ENCODE measurements at regions not wholly inside any gene's neighbourhood (a gene's known extent, or its start where the extent isn't known, plus 50 kb on each side); places are given as distances from the start of the nearest gene placed in this dataset.

DNA sequence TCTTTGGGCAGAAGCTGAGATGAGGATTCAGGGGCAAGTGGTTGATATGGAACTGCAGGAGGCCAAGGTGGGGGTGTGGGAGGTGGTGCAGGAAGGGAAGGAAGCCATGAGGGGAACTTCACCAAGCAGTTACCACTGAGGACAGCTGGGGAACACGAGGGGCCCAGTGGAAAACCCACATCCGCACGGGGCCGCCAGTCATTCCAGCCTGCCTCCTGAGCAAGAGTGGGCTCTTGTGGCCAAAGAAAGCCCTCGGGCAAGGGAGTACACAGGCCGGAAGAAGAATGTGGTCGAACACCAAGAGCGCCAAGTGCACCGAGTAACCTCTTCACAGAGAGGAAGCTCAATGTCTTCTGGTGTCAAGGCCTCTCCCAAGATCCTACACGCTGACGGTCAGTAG is 252.2 kb upstream of the FOXN3 start:
- Histone ChIP-seq H3K4me2 (ENCODE audit: control insufficient read depth, insufficient read depth) (no peak overlapping the region), H3K4me3 (no peak overlapping the region), H4K20me1 (ENCODE audit: control insufficient read depth, insufficient read depth) (no peaks in the 10 kb centered on the region), H3K36me3 (ENCODE audit: control insufficient read depth in 2 of 2, insufficient read depth in 2 of 2, low read length in 1 of 2) (no peaks in the 10 kb centered on the region), H3K27me3 (replicated peaks in 1 of 2; ENCODE audit: control insufficient read depth in 2 of 2, insufficient read depth in 2 of 2, low read length in 1 of 2) (no peaks in the 10 kb centered on the region), H2AFZ (ENCODE audit: control insufficient read depth, low read depth, low read length) (peak overlapping the region; percentile 20; the same call in 1 of the 2 replicates), H3K9me3 (replicated peaks; ENCODE audit: control insufficient read depth, insufficient read depth, low read length) (no peaks in the 10 kb centered on the region; the same call in 2 of the 3 replicates), H3K27ac (ENCODE audit: control insufficient read depth, insufficient read depth) (no peak overlapping the region), H3K4me1 (ENCODE audit: control insufficient read depth, insufficient read depth, low read length) (no peaks in the 10 kb centered on the region; the same call in 1 of the 2 replicates), H3K79me2 (ENCODE audit: control insufficient read depth, insufficient read depth, low read length) (no peaks in the 10 kb centered on the region), H3K9ac (ENCODE audit: control insufficient read depth, insufficient read depth, low read length) (no peak overlapping the region)
- ChIA-PET POLR2A (no interaction called here), SMC1A (ENCODE audit: uncharacterized antibody, unreplicated experiment) (no interaction called here), RAD21 (ENCODE audit: unreplicated experiment) (no interaction called here), CTCF (interaction anchor here (0.7 kb wide), 2 partner anchors 160 to 1441 kb away, joined by 3 read pairs; no protein-coding TSS in a partner anchor)
- intact Hi-C loops (cut with micrococcal nuclease; ENCODE audit: unreplicated experiment), result no loop called here
- 54% methylated on average over 11 of the region's 11 CpGs for WGBS (ENCODE audit: insufficient coverage, insufficient replicate concordance, low lambda C conversion rate, missing lambda C conversion rate)
- FAIRE-seq (no peak), ATAC-seq (peak; percentile 33), DNase-seq (ENCODE audit: low read depth, low spot score) (no peak)
- in situ Hi-C loops (cut with MboI), result no loop called here
- no TSS peak for BruUV-seq (replicated peaks)
- peak; percentile 21; the same call in 1 of the 2 replicates for TF ChIP-seq RUNX3 (IDR thresholded peaks at IDR 0.05; ENCODE audit: low read length)
- TF ChIP-seq, protein P1, sequence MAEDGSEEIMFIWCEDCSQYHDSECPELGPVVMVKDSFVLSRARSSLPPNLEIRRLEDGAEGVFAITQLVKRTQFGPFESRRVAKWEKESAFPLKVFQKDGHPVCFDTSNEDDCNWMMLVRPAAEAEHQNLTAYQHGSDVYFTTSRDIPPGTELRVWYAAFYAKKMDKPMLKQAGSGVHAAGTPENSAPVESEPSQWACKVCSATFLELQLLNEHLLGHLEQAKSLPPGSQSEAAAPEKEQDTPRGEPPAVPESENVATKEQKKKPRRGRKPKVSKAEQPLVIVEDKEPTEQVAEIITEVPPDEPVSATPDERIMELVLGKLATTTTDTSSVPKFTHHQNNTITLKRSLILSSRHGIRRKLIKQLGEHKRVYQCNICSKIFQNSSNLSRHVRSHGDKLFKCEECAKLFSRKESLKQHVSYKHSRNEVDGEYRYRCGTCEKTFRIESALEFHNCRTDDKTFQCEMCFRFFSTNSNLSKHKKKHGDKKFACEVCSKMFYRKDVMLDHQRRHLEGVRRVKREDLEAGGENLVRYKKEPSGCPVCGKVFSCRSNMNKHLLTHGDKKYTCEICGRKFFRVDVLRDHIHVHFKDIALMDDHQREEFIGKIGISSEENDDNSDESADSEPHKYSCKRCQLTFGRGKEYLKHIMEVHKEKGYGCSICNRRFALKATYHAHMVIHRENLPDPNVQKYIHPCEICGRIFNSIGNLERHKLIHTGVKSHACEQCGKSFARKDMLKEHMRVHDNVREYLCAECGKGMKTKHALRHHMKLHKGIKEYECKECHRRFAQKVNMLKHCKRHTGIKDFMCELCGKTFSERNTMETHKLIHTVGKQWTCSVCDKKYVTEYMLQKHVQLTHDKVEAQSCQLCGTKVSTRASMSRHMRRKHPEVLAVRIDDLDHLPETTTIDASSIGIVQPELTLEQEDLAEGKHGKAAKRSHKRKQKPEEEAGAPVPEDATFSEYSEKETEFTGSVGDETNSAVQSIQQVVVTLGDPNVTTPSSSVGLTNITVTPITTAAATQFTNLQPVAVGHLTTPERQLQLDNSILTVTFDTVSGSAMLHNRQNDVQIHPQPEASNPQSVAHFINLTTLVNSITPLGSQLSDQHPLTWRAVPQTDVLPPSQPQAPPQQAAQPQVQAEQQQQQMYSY (CRISPR knock-in tag; IDR thresholded peaks at IDR 0.05), result no peak

DNA sequence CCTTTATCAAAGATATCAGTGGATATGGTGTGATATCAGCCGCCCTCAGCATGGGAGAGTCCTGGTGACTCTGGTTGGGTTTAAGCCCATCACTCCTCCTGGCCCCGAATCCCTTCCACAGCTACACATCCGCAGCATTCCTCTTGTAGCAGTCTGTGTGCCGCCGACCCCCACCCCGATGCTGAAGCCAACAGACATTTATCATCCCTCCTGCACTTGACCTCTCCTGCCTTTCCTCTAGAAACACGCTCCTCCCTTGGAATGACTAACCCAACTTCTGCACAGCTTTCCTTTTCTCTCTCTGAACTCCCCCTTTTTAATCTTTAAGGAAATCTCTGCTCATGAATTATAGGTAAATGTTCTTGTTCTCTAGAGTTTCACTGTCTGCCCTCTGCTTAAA is 250.9 kb upstream of the FOXN3 start:
- H3K27me3 ChIP-seq (replicated peaks in 1 of 2; ENCODE audit: control insufficient read depth in 2 of 2, insufficient read depth in 2 of 2, low read length in 1 of 2), result no peaks in the 10 kb centered on the region
- no peak overlapping the region for H2AFZ ChIP-seq (ENCODE audit: control insufficient read depth, low read depth, low read length)
- BruUV-seq (replicated peaks), result no TSS peak
- no peaks in the 10 kb centered on the region for H3K36me3 ChIP-seq (ENCODE audit: control insufficient read depth in 2 of 2, insufficient read depth in 2 of 2, low read length in 1 of 2)
- no peaks in the 10 kb centered on the region for H3K79me2 ChIP-seq (ENCODE audit: control insufficient read depth, insufficient read depth, low read length)
- ChIA-PET RAD21 (ENCODE audit: unreplicated experiment) (no interaction called here), SMC1A (ENCODE audit: uncharacterized antibody, unreplicated experiment) (interaction anchor here (1.3 kb wide), 1 partner anchor 26 kb away, joined by 3 read pairs; no protein-coding TSS in a partner anchor), POLR2A (interaction anchor here (0.5 kb wide), 1 partner anchor 36 kb away, joined by 3 read pairs; no protein-coding TSS in a partner anchor), CTCF (no interaction called here)
- no peak overlapping the region for H3K9ac ChIP-seq (ENCODE audit: control insufficient read depth, insufficient read depth, low read length)
- H3K4me2 ChIP-seq (ENCODE audit: control insufficient read depth, insufficient read depth), result no peak overlapping the region
- H4K20me1 ChIP-seq (ENCODE audit: control insufficient read depth, insufficient read depth), result no peaks in the 10 kb centered on the region
- no peak for ATAC-seq
- intact Hi-C loops (cut with micrococcal nuclease; ENCODE audit: unreplicated experiment), result no loop called here
- H3K4me3 ChIP-seq, result no peak overlapping the region
- no peak for DNase-seq (ENCODE audit: low read depth, low spot score)
- H3K27ac ChIP-seq (ENCODE audit: control insufficient read depth, insufficient read depth), result no peak overlapping the region
- in situ Hi-C loops (cut with MboI), result no loop called here
- WGBS (ENCODE audit: insufficient coverage, insufficient replicate concordance, low lambda C conversion rate, missing lambda C conversion rate), result 70% methylated on average over 7 of the region's 7 CpGs
- no peaks in the 10 kb centered on the region; the same call in 2 of the 3 replicates for H3K9me3 ChIP-seq (replicated peaks; ENCODE audit: control insufficient read depth, insufficient read depth, low read length)
- no peaks in the 10 kb centered on the region; the same call in 1 of the 2 replicates for H3K4me1 ChIP-seq (ENCODE audit: control insufficient read depth, insufficient read depth, low read length)
- no peak for FAIRE-seq
- TF ChIP-seq STAT1 (conservative IDR thresholded peaks at IDR 0.05), result no peak
- TF ChIP-seq HDAC2 (IDR thresholded peaks at IDR 0.05), result no peak
- TF ChIP-seq, protein P2, sequence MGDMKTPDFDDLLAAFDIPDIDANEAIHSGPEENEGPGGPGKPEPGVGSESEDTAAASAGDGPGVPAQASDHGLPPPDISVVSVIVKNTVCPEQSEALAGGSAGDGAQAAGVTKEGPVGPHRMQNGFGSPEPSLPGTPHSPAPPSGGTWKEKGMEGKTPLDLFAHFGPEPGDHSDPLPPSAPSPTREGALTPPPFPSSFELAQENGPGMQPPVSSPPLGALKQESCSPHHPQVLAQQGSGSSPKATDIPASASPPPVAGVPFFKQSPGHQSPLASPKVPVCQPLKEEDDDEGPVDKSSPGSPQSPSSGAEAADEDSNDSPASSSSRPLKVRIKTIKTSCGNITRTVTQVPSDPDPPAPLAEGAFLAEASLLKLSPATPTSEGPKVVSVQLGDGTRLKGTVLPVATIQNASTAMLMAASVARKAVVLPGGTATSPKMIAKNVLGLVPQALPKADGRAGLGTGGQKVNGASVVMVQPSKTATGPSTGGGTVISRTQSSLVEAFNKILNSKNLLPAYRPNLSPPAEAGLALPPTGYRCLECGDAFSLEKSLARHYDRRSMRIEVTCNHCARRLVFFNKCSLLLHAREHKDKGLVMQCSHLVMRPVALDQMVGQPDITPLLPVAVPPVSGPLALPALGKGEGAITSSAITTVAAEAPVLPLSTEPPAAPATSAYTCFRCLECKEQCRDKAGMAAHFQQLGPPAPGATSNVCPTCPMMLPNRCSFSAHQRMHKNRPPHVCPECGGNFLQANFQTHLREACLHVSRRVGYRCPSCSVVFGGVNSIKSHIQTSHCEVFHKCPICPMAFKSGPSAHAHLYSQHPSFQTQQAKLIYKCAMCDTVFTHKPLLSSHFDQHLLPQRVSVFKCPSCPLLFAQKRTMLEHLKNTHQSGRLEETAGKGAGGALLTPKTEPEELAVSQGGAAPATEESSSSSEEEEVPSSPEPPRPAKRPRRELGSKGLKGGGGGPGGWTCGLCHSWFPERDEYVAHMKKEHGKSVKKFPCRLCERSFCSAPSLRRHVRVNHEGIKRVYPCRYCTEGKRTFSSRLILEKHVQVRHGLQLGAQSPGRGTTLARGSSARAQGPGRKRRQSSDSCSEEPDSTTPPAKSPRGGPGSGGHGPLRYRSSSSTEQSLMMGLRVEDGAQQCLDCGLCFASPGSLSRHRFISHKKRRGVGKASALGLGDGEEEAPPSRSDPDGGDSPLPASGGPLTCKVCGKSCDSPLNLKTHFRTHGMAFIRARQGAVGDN (IDR thresholded peaks at IDR 0.05), result no peak
- TF ChIP-seq NRF1 (conservative IDR thresholded peaks at IDR 0.05; ENCODE audit: low read depth, low read length), result no peak
- TF ChIP-seq ASH2L (IDR thresholded peaks at IDR 0.05; ENCODE audit: borderline replicate concordance, low read depth), result no peak
- TF ChIP-seq BCL11A (IDR thresholded peaks at IDR 0.05; ENCODE audit: low read depth, low read length), result no peak
- TF ChIP-seq RUNX3 (IDR thresholded peaks at IDR 0.05; ENCODE audit: low read length), result no peak
- no peak for TF ChIP-seq HCFC1 (IDR thresholded peaks at IDR 0.05; ENCODE audit: low read length)
- no peak for TF ChIP-seq KDM1A (IDR thresholded peaks at IDR 0.05; ENCODE audit: borderline replicate concordance)
- TF ChIP-seq ZNF207 (IDR thresholded peaks at IDR 0.05; ENCODE audit: borderline replicate concordance), result no peak

All from GM12878 (cell line).